ENCODE measurements at regions not wholly inside any gene's neighbourhood (a gene's known extent, or its start where the extent isn't known, plus 50 kb on each side); places are given as distances from the start of the nearest gene placed in this dataset.

DNA sequence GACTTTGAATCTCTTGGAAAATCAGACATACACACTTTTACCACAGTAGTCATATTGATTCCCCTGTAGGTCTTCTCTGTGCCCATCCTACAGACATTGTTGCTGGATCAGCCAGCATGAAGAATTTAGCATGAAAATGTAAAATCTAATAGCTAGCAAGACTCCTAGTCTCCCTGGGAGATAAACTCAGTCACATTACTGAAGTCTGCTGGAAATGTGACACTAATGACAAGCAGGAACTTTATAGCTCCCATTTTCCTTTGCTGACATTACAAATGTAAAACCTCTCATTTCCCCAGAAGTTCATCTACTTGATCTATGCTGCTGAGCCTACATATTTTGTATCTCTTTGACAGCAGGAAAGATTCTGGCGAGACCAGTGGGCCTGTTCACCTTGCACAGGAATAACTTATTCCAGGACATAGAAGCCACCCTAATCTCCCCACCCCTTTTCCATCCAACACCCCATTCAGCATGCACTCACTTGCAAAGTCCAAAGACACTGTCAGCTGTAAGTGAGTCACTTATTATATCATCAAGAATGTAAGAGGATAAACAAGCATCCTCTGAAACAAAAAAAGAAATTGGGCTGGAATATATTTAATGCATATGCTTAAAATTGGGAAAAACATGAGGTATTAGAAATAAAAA is 648.3 kb upstream of the PKDCC start:
- no peak for ATAC-seq
- no peaks in the 10 kb centered on the region for H3K27me3 ChIP-seq
- TF ChIP-seq CTCF (IDR thresholded peaks at IDR 0.05), result no peak
- H3K27ac ChIP-seq, result no peak overlapping the region
- DNase-seq, result no peak
- no peak for FAIRE-seq
- WGBS, 2 donors, result 41 to 64% methylated on average over 1 of the region's 1 CpG
- intact Hi-C loops (cut with DNase I), result no loop called here
- no peak overlapping the region for H3K4me3 ChIP-seq
- no peaks in the 10 kb centered on the region for H3K9me3 ChIP-seq
- no peaks in the 10 kb centered on the region for H3K4me1 ChIP-seq
- no peaks in the 10 kb centered on the region for H3K36me3 ChIP-seq

DNA sequence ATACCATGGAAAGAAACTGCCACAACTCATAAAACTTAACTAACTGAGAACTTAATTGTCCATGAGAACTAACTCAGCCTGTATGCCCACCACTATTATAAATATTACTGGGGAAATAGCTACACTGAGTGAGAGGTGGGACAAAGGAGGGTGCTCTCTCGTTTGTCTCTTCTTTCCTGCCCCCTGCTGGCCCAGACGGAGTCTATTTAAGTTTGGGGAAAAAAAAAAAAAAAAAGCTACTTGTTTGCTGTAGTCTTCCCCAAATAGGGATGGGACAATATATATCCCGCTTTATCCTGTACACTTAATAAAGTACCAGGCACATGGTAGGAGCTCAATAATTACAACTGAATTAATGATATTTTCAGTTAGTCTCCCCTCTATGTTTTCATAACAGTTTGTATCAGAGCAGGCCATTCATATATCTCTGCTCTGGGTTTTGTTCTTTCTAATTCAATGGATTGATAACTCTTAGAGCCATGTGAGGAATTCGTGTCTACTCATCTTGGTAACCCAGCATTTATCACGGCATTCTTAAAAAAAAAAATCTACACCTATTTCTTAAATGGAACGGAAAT is 647.6 kb upstream of the PKDCC start:
- H3K36me3 ChIP-seq, result no peaks in the 10 kb centered on the region
- intact Hi-C loops (cut with DNase I), result no loop called here
- FAIRE-seq (no peak), DNase-seq (no peak), ATAC-seq (no peak)
- 35% methylated on average over 6 of the region's 6 CpGs for WGBS, 2 donors
- H3K9me3 ChIP-seq, result no peaks in the 10 kb centered on the region
- no peaks in the 10 kb centered on the region for H3K27me3 ChIP-seq
- H3K4me3 ChIP-seq, result no peak overlapping the region
- no peak overlapping the region for H3K27ac ChIP-seq
- no peaks in the 10 kb centered on the region for H3K4me1 ChIP-seq
- TF ChIP-seq CTCF (IDR thresholded peaks at IDR 0.05), result no peak

GRCh38 chr2:41405441-41405840 is 642.4 kb upstream of the PKDCC start:
- Histone ChIP-seq H3K27ac (no peak overlapping the region), H3K9me3 (no peaks in the 10 kb centered on the region), H3K36me3 (no peaks in the 10 kb centered on the region), H3K4me3 (no peak overlapping the region), H3K4me1 (no peaks in the 10 kb centered on the region), H3K27me3 (peaks cover 0 to under 1% (median 0%) of the 10 kb centered on the region in 4 donors)
- TF ChIP-seq CTCF (IDR thresholded peaks at IDR 0.05), result no peak
- intact Hi-C loops (cut with DNase I), result no loop called here
- FAIRE-seq (no peak), DNase-seq (no peak), ATAC-seq (no peak)
- WGBS, 2 donors, result 51 to 63% methylated on average over 2 of the region's 2 CpGs

DNA sequence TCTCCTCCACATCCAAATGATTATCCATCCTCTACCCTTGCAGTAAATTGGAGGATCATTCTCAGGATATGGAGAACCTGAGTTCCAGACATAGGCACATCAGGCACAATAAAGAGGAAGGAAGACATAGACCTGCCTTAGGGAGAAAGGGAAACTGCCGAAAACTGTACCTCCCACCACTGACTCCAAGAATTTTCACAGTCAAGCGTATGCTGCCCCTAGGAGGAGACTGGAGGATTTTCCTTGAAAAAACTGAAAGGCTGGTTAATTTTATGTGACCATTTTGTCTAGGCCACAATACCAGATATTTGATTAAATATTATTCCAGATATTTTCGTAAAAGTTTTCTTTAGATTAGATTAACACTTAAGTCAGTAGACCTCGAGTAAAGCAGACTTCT is 638.5 kb upstream of the PKDCC start:
- no peak for ATAC-seq
- DNase-seq, result no peak
- intact Hi-C loops (cut with DNase I), result no loop called here
- 53 to 56% methylated on average over 4 of the region's 4 CpGs for WGBS, 2 donors
- no peak for FAIRE-seq
- Histone ChIP-seq H3K36me3 (no peaks in the 10 kb centered on the region), H3K27me3 (peaks cover 0 to 3% (median 0%) of the 10 kb centered on the region in 4 donors), H3K27ac (no peak overlapping the region), H3K4me1 (no peaks in the 10 kb centered on the region), H3K4me3 (no peak overlapping the region), H3K9me3 (no peaks in the 10 kb centered on the region)
- no peak for TF ChIP-seq CTCF (IDR thresholded peaks at IDR 0.05)

- FAIRE-seq (no peak), ATAC-seq (no peak), DNase-seq (no peak)
- WGBS, 2 donors, result 64 to 74% methylated on average over 3 of the region's 3 CpGs
- H3K4me1 ChIP-seq, result no peaks in the 10 kb centered on the region
- no peak for TF ChIP-seq CTCF (IDR thresholded peaks at IDR 0.05)
- no peaks in the 10 kb centered on the region for H3K9me3 ChIP-seq
- H3K4me3 ChIP-seq, result no peak overlapping the region
- H3K36me3 ChIP-seq, result no peaks in the 10 kb centered on the region
- H3K27ac ChIP-seq, result no peak overlapping the region
- intact Hi-C loops (cut with DNase I), result no loop called here
- H3K27me3 ChIP-seq, result peaks cover 0 to 3% (median 0%) of the 10 kb centered on the region in 4 donors
Measured at GRCh38 chr2:41410011-41410410, 637.8 kb upstream of the PKDCC start.

Measured in pancreas (tissue), 10 donors.